Left lung (tissue), 4 donors: ENCODE measurements at regions not wholly inside any gene's neighbourhood (a gene's known extent, or its start where the extent isn't known, plus 50 kb on each side); places are given as distances from the start of the nearest gene placed in this dataset.

ENCODE experiments used
- ATAC-seq: fragments of 200-7000 bp; cut with Tn5 transposase; one replicate; pipeline ENCODE4 v1.9.1; 2020; ENCODE audit warnings: moderate library complexity
- DNase-seq, 4 donors: peaks; one replicate each; pipeline ENCODE4 v3.0.0-alpha.2; 2013 to 2020
- H3K27ac ChIP-seq, 2 donors: fragments of 200-600 bp; sonication (generic) in 1 of 2; one replicate each; pipeline versions ENCODE4 v1.5.0 to v1.8.0; 2020 to 2021
- H3K27me3 ChIP-seq, 2 donors: fragments of 200-600 bp; sonication (generic) in 1 of 2; one replicate each; pipeline versions ENCODE4 v1.5.0 to v1.8.0; 2020 to 2021
- H3K36me3 ChIP-seq, 2 donors: fragments of 200-600 bp; sonication (generic) in 1 of 2; one replicate each; pipeline versions ENCODE4 v1.5.0 to v1.8.0; 2020 to 2021
- H3K4me1 ChIP-seq, 2 donors: fragments of 200-600 bp; one replicate each; pipeline ENCODE4 v1.8.0; 2021
- H3K4me3 ChIP-seq, 2 donors: fragments of 200-600 bp; sonication (generic) in 1 of 2; one replicate each; pipeline versions ENCODE4 v1.5.0 to v1.8.0; 2020 to 2021; ENCODE audit warnings: mild to moderate bottlenecking in 1 of 2
- H3K9me3 ChIP-seq, 2 donors: fragments of 200-600 bp; sonication (generic) in 1 of 2; one replicate each; pipeline versions ENCODE4 v1.5.0 to v1.8.0; 2020 to 2021
- CTCF ChIP-seq, 2 donors: fragments of 200-600 bp; sonication (generic) in 1 of 2; IDR thresholded peaks; one replicate each; pipeline versions ENCODE4 v1.5.0 to v1.8.0; 2021; ENCODE audit warnings: antibody characterized with exemption in 2 of 2
- intact Hi-C, 2 donors: fragments of 100-400 bp; cut with DNase I; formaldehyde crosslinking; loops; one replicate each; pipeline versions ENCODE4 v1.11.2 to v1.14.2; 2022
- donor health status: DM: no; HTN: yes; CAD: no.
- donor health status: DM: no; HTN: no; CAD: no.

- peaks cover 0 to 22% of the 10 kb centered on the region in 2 donors for H3K4me1 ChIP-seq
- intact Hi-C loops = no loop called here
- no peak for TF ChIP-seq CTCF (IDR thresholded peaks at IDR 0.05)
- peaks cover 0 to 11% of the 10 kb centered on the region in 2 donors for H3K27me3 ChIP-seq
- H3K9me3 ChIP-seq = no peaks in the 10 kb centered on the region
- no peaks in the 10 kb centered on the region for H3K36me3 ChIP-seq
- no peak overlapping the region for H3K27ac ChIP-seq
- DNase-seq = peak in 1 of 4 donors; percentile 34
- ATAC-seq = no peak
- H3K4me3 ChIP-seq = no peak overlapping the region
Observed at GRCh38 chr1:25017436-25018109, 87.5 kb upstream of the RUNX3 start.

- peaks cover 0 to 7% of the 10 kb centered on the region in 2 donors for H3K4me1 ChIP-seq
- H3K27me3 ChIP-seq = peaks cover 0 to 14% of the 10 kb centered on the region in 2 donors
- H3K9me3 ChIP-seq = no peaks in the 10 kb centered on the region
- ATAC-seq = no peak
- no peak overlapping the region for H3K4me3 ChIP-seq
- intact Hi-C loops = no loop called here
- H3K36me3 ChIP-seq = no peaks in the 10 kb centered on the region
- H3K27ac ChIP-seq = no peak overlapping the region
- DNase-seq = peak in 1 of 4 donors; percentile 53
- TF ChIP-seq CTCF (IDR thresholded peaks at IDR 0.05) = no peak
Observed at GRCh38 chr1:25012966-25013962, 83.2 kb upstream of the RUNX3 start.

- TF ChIP-seq CTCF (IDR thresholded peaks at IDR 0.05) = no peak
Observed at GRCh38 chr1:25011943-25012638, 82.0 kb upstream of the RUNX3 start.

GRCh38 chr1:25011275-25011674, 81.2 kb upstream of the RUNX3 start:
- H3K36me3 ChIP-seq = no peaks in the 10 kb centered on the region
- no peak overlapping the region for H3K4me3 ChIP-seq
- H3K27ac ChIP-seq = no peak overlapping the region
- peaks cover 3 to 20% of the 10 kb centered on the region in 2 donors for H3K27me3 ChIP-seq
- TF ChIP-seq CTCF (IDR thresholded peaks at IDR 0.05) = no peak
- intact Hi-C loops = no loop called here
- peaks cover 0 to 20% of the 10 kb centered on the region in 2 donors for H3K4me1 ChIP-seq
- DNase-seq (no peak), ATAC-seq (no peak)
- H3K9me3 ChIP-seq = no peaks in the 10 kb centered on the region

More at GRCh38 chr1:25011943-25012638, 82.0 kb upstream of the RUNX3 start:
- ATAC-seq (no peak), DNase-seq (no peak)
- Histone ChIP-seq H3K27ac (no peak overlapping the region), H3K4me1 (peaks cover 0 to 14% of the 10 kb centered on the region in 2 donors), H3K27me3 (peaks cover 0 to 18% of the 10 kb centered on the region in 2 donors), H3K9me3 (no peaks in the 10 kb centered on the region), H3K36me3 (no peaks in the 10 kb centered on the region), H3K4me3 (no peak overlapping the region)
- intact Hi-C loops = no loop called here
